ENCODE measurements at regions not wholly inside any gene's neighbourhood (a gene's known extent, or its start where the extent isn't known, plus 50 kb on each side); places are given as distances from the start of the nearest gene placed in this dataset.

- Histone ChIP-seq H3K9ac (ENCODE audit: low read length) (no peak overlapping the region), H3K27ac (ENCODE audit: low read length) (no peak overlapping the region), H3K27me3 (ENCODE audit: control insufficient read depth, insufficient read depth, low read length) (no peaks in the 10 kb centered on the region), H3K4me1 (ENCODE audit: control insufficient read depth, low read depth, low read length) (no peaks in the 10 kb centered on the region), H3K4me3 (ENCODE audit: low read length) (no peak overlapping the region), H3K36me3 (ENCODE audit: control insufficient read depth, low read depth, low read length) (no peaks in the 10 kb centered on the region), H3K9me3 (ENCODE audit: control insufficient read depth, low read depth, low read length) (no peaks in the 10 kb centered on the region)
Observed at GRCh38 chr18:44320619-44321460, 359.8 kb upstream of the SETBP1 start.

DNA sequence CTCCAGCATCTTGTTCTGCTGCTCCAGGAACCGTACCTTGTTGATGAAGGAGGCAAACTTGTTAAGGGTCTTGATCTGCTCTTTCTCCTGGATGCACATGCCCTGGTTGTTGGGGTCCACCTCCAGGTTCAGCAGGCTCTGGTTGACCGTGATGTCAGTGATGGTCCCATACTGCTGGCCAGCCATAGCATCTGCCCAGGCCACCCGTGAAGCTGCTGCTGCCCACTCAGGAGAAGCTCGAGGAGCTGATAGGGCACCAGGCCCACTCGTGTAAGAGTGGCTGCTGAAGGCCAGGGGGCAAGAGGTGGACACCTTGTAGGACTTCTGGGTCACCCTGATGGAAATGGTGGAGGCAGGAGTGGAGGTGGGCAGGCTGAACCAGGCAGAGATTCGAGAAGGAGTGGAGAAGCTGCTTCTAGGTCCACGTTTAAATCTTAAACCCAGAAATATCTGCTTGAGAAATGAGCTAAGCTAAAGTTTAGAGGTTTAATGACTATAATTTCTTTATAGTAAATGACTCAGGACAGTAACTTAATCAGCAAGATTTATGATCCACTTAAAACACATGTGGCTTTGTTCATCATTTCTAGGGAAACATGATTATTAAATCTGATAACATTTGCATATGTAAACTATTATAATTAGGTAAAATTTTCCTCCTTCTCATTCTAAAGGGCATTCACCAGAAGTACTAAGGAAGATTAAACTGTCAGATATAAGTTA lies 358.7 kb upstream of the SETBP1 start:
- Histone ChIP-seq H3K27ac (ENCODE audit: low read length) (no peak overlapping the region), H3K36me3 (ENCODE audit: control insufficient read depth, low read depth, low read length) (no peaks in the 10 kb centered on the region), H3K9me3 (ENCODE audit: control insufficient read depth, low read depth, low read length) (no peaks in the 10 kb centered on the region), H3K9ac (ENCODE audit: low read length) (no peak overlapping the region), H3K4me3 (ENCODE audit: low read length) (no peak overlapping the region), H3K4me1 (ENCODE audit: control insufficient read depth, low read depth, low read length) (no peaks in the 10 kb centered on the region), H3K27me3 (ENCODE audit: control insufficient read depth, insufficient read depth, low read length) (no peaks in the 10 kb centered on the region)

GRCh38 chr18:44323125-44323524 lies 357.6 kb upstream of the SETBP1 start:
- H3K4me3 ChIP-seq (ENCODE audit: low read length): no peak overlapping the region
- no peaks in the 10 kb centered on the region for H3K4me1 ChIP-seq (ENCODE audit: control insufficient read depth, low read depth, low read length)
- no peaks in the 10 kb centered on the region for H3K36me3 ChIP-seq (ENCODE audit: control insufficient read depth, low read depth, low read length)
- no peaks in the 10 kb centered on the region for H3K27me3 ChIP-seq (ENCODE audit: control insufficient read depth, insufficient read depth, low read length)
- H3K9ac ChIP-seq (ENCODE audit: low read length): no peak overlapping the region
- no peak overlapping the region for H3K27ac ChIP-seq (ENCODE audit: low read length)
- no peaks in the 10 kb centered on the region for H3K9me3 ChIP-seq (ENCODE audit: control insufficient read depth, low read depth, low read length)

- Histone ChIP-seq H3K27ac (ENCODE audit: low read length) (no peak overlapping the region), H3K9me3 (ENCODE audit: control insufficient read depth, low read depth, low read length) (no peaks in the 10 kb centered on the region), H3K4me1 (ENCODE audit: control insufficient read depth, low read depth, low read length) (no peaks in the 10 kb centered on the region), H3K36me3 (ENCODE audit: control insufficient read depth, low read depth, low read length) (no peaks in the 10 kb centered on the region), H3K9ac (ENCODE audit: low read length) (no peak overlapping the region), H3K27me3 (ENCODE audit: control insufficient read depth, insufficient read depth, low read length) (no peaks in the 10 kb centered on the region), H3K4me3 (ENCODE audit: low read length) (no peak overlapping the region)
Observed at GRCh38 chr18:44324361-44324760, 356.3 kb upstream of the SETBP1 start.

- Histone ChIP-seq H3K4me1 (ENCODE audit: control insufficient read depth, low read depth, low read length) (no peaks in the 10 kb centered on the region), H3K9me3 (ENCODE audit: control insufficient read depth, low read depth, low read length) (no peaks in the 10 kb centered on the region), H3K9ac (ENCODE audit: low read length) (no peak overlapping the region), H3K36me3 (ENCODE audit: control insufficient read depth, low read depth, low read length) (no peaks in the 10 kb centered on the region), H3K27me3 (ENCODE audit: control insufficient read depth, insufficient read depth, low read length) (no peaks in the 10 kb centered on the region), H3K4me3 (ENCODE audit: low read length) (no peak overlapping the region), H3K27ac (ENCODE audit: low read length) (no peak overlapping the region)
Observed at GRCh38 chr18:44325903-44326635, 354.6 kb upstream of the SETBP1 start.

DNA sequence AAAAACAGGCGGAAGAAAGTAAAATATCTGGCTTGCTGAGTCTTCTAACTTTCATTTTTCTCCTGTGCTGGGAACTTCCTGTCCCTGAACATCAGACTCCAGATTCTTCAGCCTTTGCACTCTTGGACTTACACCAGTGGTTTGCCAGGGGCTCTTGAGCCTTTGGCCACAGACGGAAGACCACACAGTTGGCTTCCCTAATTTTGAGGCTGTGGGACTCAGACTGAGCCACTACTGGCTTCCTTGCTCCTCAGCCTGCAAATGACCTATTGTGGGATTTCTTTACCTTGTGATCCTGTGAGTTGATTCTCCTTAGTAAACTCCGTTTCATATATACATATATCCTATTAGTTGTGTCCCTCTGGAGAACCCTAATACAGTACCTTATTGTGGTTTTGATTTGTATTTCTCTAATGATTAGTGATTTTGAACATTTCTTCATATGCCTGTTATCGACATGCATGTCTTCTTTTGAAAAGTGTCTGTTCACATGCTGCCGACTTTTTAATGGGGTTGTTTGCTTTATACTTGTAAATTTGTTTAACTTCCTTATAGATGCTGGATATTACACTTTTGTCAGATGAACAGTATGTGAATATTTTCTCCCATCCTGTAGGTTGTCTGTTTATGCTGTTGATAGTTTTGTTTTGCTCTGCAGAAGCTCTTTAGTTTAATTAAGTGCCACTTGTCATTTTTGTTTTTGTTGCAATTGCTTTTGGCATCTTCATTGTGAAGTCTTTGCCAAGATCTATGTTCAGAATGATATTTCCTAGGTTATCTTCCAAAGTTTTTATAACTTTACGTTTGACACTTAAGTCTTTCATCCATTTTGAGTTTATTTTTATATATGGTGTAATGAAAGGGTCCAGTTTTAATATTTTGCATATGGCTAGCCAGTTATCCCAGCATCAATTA lies 348.8 kb upstream of the SETBP1 start:
- no peak overlapping the region for H3K27ac ChIP-seq (ENCODE audit: low read length)
- H3K9ac ChIP-seq (ENCODE audit: low read length): no peak overlapping the region
- H3K36me3 ChIP-seq (ENCODE audit: control insufficient read depth, low read depth, low read length): no peaks in the 10 kb centered on the region
- no peaks in the 10 kb centered on the region for H3K4me1 ChIP-seq (ENCODE audit: control insufficient read depth, low read depth, low read length)
- H3K9me3 ChIP-seq (ENCODE audit: control insufficient read depth, low read depth, low read length): no peaks in the 10 kb centered on the region
- H3K27me3 ChIP-seq (ENCODE audit: control insufficient read depth, insufficient read depth, low read length): no peaks in the 10 kb centered on the region
- no peak overlapping the region for H3K4me3 ChIP-seq (ENCODE audit: low read length)

GRCh38 chr18:44341759-44342158 lies 338.9 kb upstream of the SETBP1 start:
- Histone ChIP-seq H3K36me3 (ENCODE audit: control insufficient read depth, low read depth, low read length) (no peaks in the 10 kb centered on the region), H3K4me1 (ENCODE audit: control insufficient read depth, low read depth, low read length) (no peaks in the 10 kb centered on the region), H3K27me3 (ENCODE audit: control insufficient read depth, insufficient read depth, low read length) (no peaks in the 10 kb centered on the region), H3K27ac (ENCODE audit: low read length) (no peak overlapping the region), H3K4me3 (ENCODE audit: low read length) (no peak overlapping the region), H3K9ac (ENCODE audit: low read length) (no peak overlapping the region), H3K9me3 (ENCODE audit: control insufficient read depth, low read depth, low read length) (peaks cover 5% of the 10 kb centered on the region)

GRCh38 chr18:44342162-44342561 lies 338.5 kb upstream of the SETBP1 start:
- H3K27ac ChIP-seq (ENCODE audit: low read length): no peak overlapping the region
- H3K9me3 ChIP-seq (ENCODE audit: control insufficient read depth, low read depth, low read length): peaks cover 5% of the 10 kb centered on the region
- no peak overlapping the region for H3K9ac ChIP-seq (ENCODE audit: low read length)
- H3K4me1 ChIP-seq (ENCODE audit: control insufficient read depth, low read depth, low read length): no peaks in the 10 kb centered on the region
- H3K27me3 ChIP-seq (ENCODE audit: control insufficient read depth, insufficient read depth, low read length): no peaks in the 10 kb centered on the region
- no peak overlapping the region for H3K4me3 ChIP-seq (ENCODE audit: low read length)
- H3K36me3 ChIP-seq (ENCODE audit: control insufficient read depth, low read depth, low read length): no peaks in the 10 kb centered on the region

DNA sequence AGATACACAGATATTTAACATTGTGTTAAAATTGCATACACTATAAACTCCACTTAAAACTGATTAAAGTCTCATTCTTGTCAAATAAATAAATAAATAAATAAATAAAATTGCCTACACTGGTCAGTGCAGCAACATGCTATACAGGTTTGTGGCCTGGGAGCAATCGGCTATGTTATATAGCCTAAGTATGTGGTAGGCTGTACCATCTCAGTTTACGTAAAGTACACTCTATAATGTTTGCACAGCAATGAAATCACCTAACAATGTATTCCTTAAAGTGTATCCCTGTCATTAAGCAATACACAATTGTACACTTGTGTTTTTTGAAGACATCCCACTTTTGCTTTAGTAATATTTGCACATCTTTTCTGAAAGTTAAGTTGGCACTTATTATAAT lies 337.7 kb upstream of the SETBP1 start:
- H3K27me3 ChIP-seq (ENCODE audit: control insufficient read depth, insufficient read depth, low read length): no peaks in the 10 kb centered on the region
- H3K27ac ChIP-seq (ENCODE audit: low read length): no peak overlapping the region
- H3K9ac ChIP-seq (ENCODE audit: low read length): no peak overlapping the region
- no peaks in the 10 kb centered on the region for H3K4me1 ChIP-seq (ENCODE audit: control insufficient read depth, low read depth, low read length)
- no peaks in the 10 kb centered on the region for H3K36me3 ChIP-seq (ENCODE audit: control insufficient read depth, low read depth, low read length)
- H3K9me3 ChIP-seq (ENCODE audit: control insufficient read depth, low read depth, low read length): no peaks in the 10 kb centered on the region
- no peak overlapping the region for H3K4me3 ChIP-seq (ENCODE audit: low read length)

- Histone ChIP-seq H3K36me3 (ENCODE audit: control insufficient read depth, low read depth, low read length) (no peaks in the 10 kb centered on the region), H3K27ac (ENCODE audit: low read length) (no peak overlapping the region), H3K4me1 (ENCODE audit: control insufficient read depth, low read depth, low read length) (no peaks in the 10 kb centered on the region), H3K4me3 (ENCODE audit: low read length) (no peak overlapping the region), H3K9me3 (ENCODE audit: control insufficient read depth, low read depth, low read length) (no peaks in the 10 kb centered on the region), H3K9ac (ENCODE audit: low read length) (no peak overlapping the region), H3K27me3 (ENCODE audit: control insufficient read depth, insufficient read depth, low read length) (no peaks in the 10 kb centered on the region)
Observed at GRCh38 chr18:44343570-44343969, 337.1 kb upstream of the SETBP1 start.

Measured in iPS-18a (cell line).